ENCODE measurements at regions not wholly inside any gene's neighbourhood (a gene's known extent, or its start where the extent isn't known, plus 50 kb on each side); places are given as distances from the start of the nearest gene placed in this dataset.

- ATAC-seq (ENCODE audit: low read depth) (no peak), DNase-seq (no peak)
- intact Hi-C loops (cut with micrococcal nuclease) = no loop called here
- Mint-ChIP-seq H3K9me3 (no peaks in the 10 kb centered on the region), H3K4me3 (no peak overlapping the region), H3K36me3 (ENCODE audit: low read depth) (no peaks in the 10 kb centered on the region), H3K27ac (no peak overlapping the region), H3K27me3 (no peaks in the 10 kb centered on the region), H3K4me1 (no peaks in the 10 kb centered on the region)
- TF ChIP-seq CTCF (IDR thresholded peaks at IDR 0.05) = no peak
- ChIA-PET POLR2A (no interaction called here), CTCF (no interaction called here)
These were observed 470.6 kb downstream of the LMO7 start for GRCh38 chr13:76106763-76107162.

GRCh38 chr13:76094645-76095044 lies 458.5 kb downstream of the LMO7 start:
- Mint-ChIP-seq H3K36me3 (ENCODE audit: low read depth) (no peaks in the 10 kb centered on the region), H3K27me3 (no peaks in the 10 kb centered on the region), H3K9me3 (peaks cover 2% of the 10 kb centered on the region), H3K4me1 (no peaks in the 10 kb centered on the region), H3K27ac (no peak overlapping the region), H3K4me3 (no peak overlapping the region)
- ChIA-PET CTCF (no interaction called here), POLR2A (no interaction called here)
- intact Hi-C loops (cut with micrococcal nuclease) = no loop called here
- no peak for ATAC-seq (ENCODE audit: low read depth)
- no peak for TF ChIP-seq CTCF (IDR thresholded peaks at IDR 0.05)
- no peak for DNase-seq

GRCh38 chr13:76091076-76091475 lies 454.9 kb downstream of the LMO7 start:
- Mint-ChIP-seq H3K27me3 (no peaks in the 10 kb centered on the region), H3K36me3 (ENCODE audit: low read depth) (no peaks in the 10 kb centered on the region), H3K4me1 (no peaks in the 10 kb centered on the region), H3K27ac (no peak overlapping the region), H3K9me3 (peaks cover 10% of the 10 kb centered on the region), H3K4me3 (no peak overlapping the region)
- no peak for ATAC-seq (ENCODE audit: low read depth)
- ChIA-PET POLR2A (no interaction called here), CTCF (interaction anchor here (0.7 kb wide), 1 partner anchor 39 kb away, joined by 3 read pairs; no protein-coding TSS in a partner anchor)
- intact Hi-C loops (cut with micrococcal nuclease) = no loop called here
- no peak for TF ChIP-seq CTCF (IDR thresholded peaks at IDR 0.05)
- no peak for DNase-seq

- Mint-ChIP-seq H3K27me3 (no peaks in the 10 kb centered on the region), H3K4me1 (no peaks in the 10 kb centered on the region), H3K9me3 (peaks cover 10% of the 10 kb centered on the region), H3K36me3 (ENCODE audit: low read depth) (no peaks in the 10 kb centered on the region), H3K27ac (no peak overlapping the region), H3K4me3 (no peak overlapping the region)
- no peak for ATAC-seq (ENCODE audit: low read depth)
- ChIA-PET POLR2A (no interaction called here), CTCF (no interaction called here)
- DNase-seq = no peak
- TF ChIP-seq CTCF (IDR thresholded peaks at IDR 0.05) = no peak
- intact Hi-C loops (cut with micrococcal nuclease) = no loop called here
These were observed 450.6 kb downstream of the LMO7 start for GRCh38 chr13:76086729-76087128.

GRCh38 chr13:76067850-76068249 lies 431.7 kb downstream of the LMO7 start:
- Mint-ChIP-seq H3K4me1 (no peaks in the 10 kb centered on the region), H3K4me3 (no peak overlapping the region), H3K9me3 (peaks cover 17% of the 10 kb centered on the region), H3K27me3 (peaks cover 1% of the 10 kb centered on the region), H3K36me3 (ENCODE audit: low read depth) (no peaks in the 10 kb centered on the region), H3K27ac (no peak overlapping the region)
- ATAC-seq (ENCODE audit: low read depth) = no peak
- intact Hi-C loops (cut with micrococcal nuclease) = no loop called here
- DNase-seq = no peak
- POLR2A ChIA-PET = no interaction called here
- TF ChIP-seq CTCF (IDR thresholded peaks at IDR 0.05) = no peak
- CTCF ChIA-PET = no interaction called here
